HG03045 (cell line): ENCODE measurements at regions not wholly inside any gene's neighbourhood (a gene's known extent, or its start where the extent isn't known, plus 50 kb on each side); places are given as distances from the start of the nearest gene placed in this dataset.

Source experiments
- ATAC-seq: cut with Tn5 transposase; IDR thresholded peaks from one replicate; pipeline ENCODE4 v1.9.1; 2021; ENCODE audit warnings: mild to moderate bottlenecking, moderate library complexity; ENCODE audit not compliant: unreplicated experiment

- ATAC-seq = no peak
Measured at GRCh38 chr2:51760441-51760840, 728.5 kb upstream of the NRXN1 start.

GRCh38 chr2:51758081-51758480 is 726.1 kb upstream of the NRXN1 start:
- no peak for ATAC-seq

- no peak for ATAC-seq
Measured at GRCh38 chr2:51734115-51734514, 702.2 kb upstream of the NRXN1 start.

- no peak for ATAC-seq
Measured at GRCh38 chr2:51723691-51724090, 691.8 kb upstream of the NRXN1 start.

- ATAC-seq = no peak
Measured at GRCh38 chr2:51722311-51722710, 690.4 kb upstream of the NRXN1 start.

- ATAC-seq = no peak
Measured at GRCh38 chr2:51720826-51721225, 688.9 kb upstream of the NRXN1 start.

- no peak for ATAC-seq
Measured at GRCh38 chr2:51718881-51719280, 686.9 kb upstream of the NRXN1 start.

- no peak for ATAC-seq
Measured at GRCh38 chr2:51717312-51717711, 685.4 kb upstream of the NRXN1 start.

- no peak for ATAC-seq
Measured at GRCh38 chr2:51711766-51712165, 679.8 kb upstream of the NRXN1 start.

GRCh38 chr2:51710222-51710621 is 678.3 kb upstream of the NRXN1 start:
- ATAC-seq = no peak

GRCh38 chr2:51707625-51708024 is 675.7 kb upstream of the NRXN1 start:
- ATAC-seq = no peak

- no peak for ATAC-seq
Measured at GRCh38 chr2:51706220-51706619, 674.3 kb upstream of the NRXN1 start.

GRCh38 chr2:51705417-51705816 is 673.5 kb upstream of the NRXN1 start:
- no peak for ATAC-seq

GRCh38 chr2:51698021-51698420 is 666.1 kb upstream of the NRXN1 start:
- no peak for ATAC-seq

- no peak for ATAC-seq
Measured at GRCh38 chr2:51697095-51697494, 665.2 kb upstream of the NRXN1 start.

GRCh38 chr2:51695531-51695930 is 663.6 kb upstream of the NRXN1 start:
- no peak for ATAC-seq

- no peak for ATAC-seq
Measured at GRCh38 chr2:51693640-51694039, 661.7 kb upstream of the NRXN1 start.

GRCh38 chr2:51681854-51682253 is 649.9 kb upstream of the NRXN1 start:
- ATAC-seq = no peak

GRCh38 chr2:51673628-51674027 is 641.7 kb upstream of the NRXN1 start:
- no peak for ATAC-seq

GRCh38 chr2:51667679-51668078 is 635.7 kb upstream of the NRXN1 start:
- ATAC-seq = no peak

GRCh38 chr2:51662187-51662586 is 630.3 kb upstream of the NRXN1 start:
- ATAC-seq = no peak

- no peak for ATAC-seq
Measured at GRCh38 chr2:51657849-51658248, 625.9 kb upstream of the NRXN1 start.

GRCh38 chr2:51650769-51651168 is 618.8 kb upstream of the NRXN1 start:
- no peak for ATAC-seq

GRCh38 chr2:51649366-51649765 is 617.4 kb upstream of the NRXN1 start:
- ATAC-seq = no peak
